Natural killer cell (primary cell): ENCODE measurements at regions not wholly inside any gene's neighbourhood (a gene's known extent, or its start where the extent isn't known, plus 50 kb on each side); places are given as distances from the start of the nearest gene placed in this dataset.

ENCODE experiments used
- ATAC-seq, 3 donors: fragments of 150-1000 bp in 2 of 3; fragments of 200-7000 bp in 1 of 3; cut with Tn5 transposase; 1 replicate in 1 of 3; 2 replicates in 2 of 3; pipeline ENCODE4 v1.10.0; 2021; ENCODE audit warnings: mild to moderate bottlenecking in 2 of 3, moderate library complexity in 2 of 3
- DNase-seq, 2 donors: peaks; one replicate each; pipeline versions ENCODE4 v3.0.0 to v3.0.0-alpha.2; 2013 to 2021; ENCODE audit warnings: mixed read lengths in 1 of 2
- H3K27ac ChIP-seq: one replicate; pipeline ENCODE4 v1.5.1; 2013; ENCODE audit warnings: mild to moderate bottlenecking, low read length
- H3K27me3 ChIP-seq: one replicate; pipeline ENCODE4 v1.6.1; 2013; ENCODE audit warnings: low read length; ENCODE audit not compliant: control insufficient read depth, insufficient read depth
- H3K36me3 ChIP-seq: one replicate; pipeline ENCODE4 v1.6.1; 2013; ENCODE audit warnings: low read length; ENCODE audit not compliant: control insufficient read depth, insufficient read depth
- H3K4me1 ChIP-seq: one replicate; pipeline ENCODE4 v1.6.1; 2013; ENCODE audit warnings: low read length; ENCODE audit not compliant: control insufficient read depth, insufficient read depth
- H3K4me3 ChIP-seq: one replicate; pipeline ENCODE4 v1.5.1; 2013; ENCODE audit warnings: low read length
- H3K9me3 ChIP-seq: one replicate; pipeline ENCODE4 v1.6.1; 2013; ENCODE audit warnings: low read length; ENCODE audit not compliant: control insufficient read depth, insufficient read depth
- H3K27ac Mint-ChIP-seq, 2 donors: one replicate each; pipeline ENCODE4 v1.8.0; 2022; ENCODE audit warnings: mild to moderate bottlenecking in 2 of 2, mixed read lengths in 2 of 2, moderate library complexity in 1 of 2
- H3K27me3 Mint-ChIP-seq, 2 donors: one replicate each; pipeline ENCODE4 v1.8.0; 2022; ENCODE audit warnings: low read depth in 2 of 2, mixed read lengths in 2 of 2
- H3K36me3 Mint-ChIP-seq: one replicate; pipeline ENCODE4 v1.8.0; 2022; ENCODE audit warnings: mixed read lengths
- H3K4me1 Mint-ChIP-seq, 2 donors: one replicate each; pipeline ENCODE4 v1.8.0; 2022; ENCODE audit warnings: mixed read lengths in 2 of 2
- H3K4me3 Mint-ChIP-seq: one replicate; pipeline ENCODE4 v1.8.0; 2022; ENCODE audit warnings: mild to moderate bottlenecking, moderate library complexity, mixed read lengths
- H3K9me3 Mint-ChIP-seq, 2 donors: one replicate each; pipeline ENCODE4 v1.8.0; 2022; ENCODE audit warnings: mixed read lengths in 2 of 2
- WGBS: methylation state at CpG from one replicate; pipeline ENCODE4 v1.1.7; 2013; ENCODE audit warnings: missing lambda C conversion rate; ENCODE audit not compliant: insufficient coverage; 5-methylcytosine and 5-hydroxymethylcytosine counted together
- intact Hi-C: fragments of 100-400 bp; cut with micrococcal nuclease; formaldehyde crosslinking; loops from one replicate; pipeline ENCODE4 v1.14.2; 2022
- TF ChIP-seq, protein P1 (sequence below): fragments of 200-600 bp; IDR thresholded peaks from one replicate; pipeline ENCODE4 v1.8.0; 2022; ENCODE audit warnings: antibody characterized with exemption

DNA sequence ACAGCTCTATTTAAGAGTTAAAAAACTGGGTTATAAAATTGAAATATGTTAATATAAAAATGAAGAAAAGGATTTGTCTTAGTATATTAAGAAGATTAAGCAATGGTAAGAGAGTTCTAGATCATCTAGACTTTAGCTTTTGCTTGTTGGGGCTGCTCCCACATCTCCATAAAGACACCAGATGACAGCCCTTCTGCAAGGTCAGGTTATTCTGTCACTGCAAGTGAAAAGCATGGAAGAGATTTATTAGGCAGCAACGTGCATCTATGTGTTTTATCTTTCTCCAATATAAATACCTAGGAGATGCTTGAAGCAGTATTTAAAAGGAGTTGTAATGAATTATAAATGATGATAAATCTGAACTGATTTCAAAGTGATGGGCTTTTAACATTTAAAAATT, 1560.4 kb downstream of the AMY1C start:
- no peaks in the 10 kb centered on the region for H3K4me1 ChIP-seq
- TF ChIP-seq, protein P1, sequence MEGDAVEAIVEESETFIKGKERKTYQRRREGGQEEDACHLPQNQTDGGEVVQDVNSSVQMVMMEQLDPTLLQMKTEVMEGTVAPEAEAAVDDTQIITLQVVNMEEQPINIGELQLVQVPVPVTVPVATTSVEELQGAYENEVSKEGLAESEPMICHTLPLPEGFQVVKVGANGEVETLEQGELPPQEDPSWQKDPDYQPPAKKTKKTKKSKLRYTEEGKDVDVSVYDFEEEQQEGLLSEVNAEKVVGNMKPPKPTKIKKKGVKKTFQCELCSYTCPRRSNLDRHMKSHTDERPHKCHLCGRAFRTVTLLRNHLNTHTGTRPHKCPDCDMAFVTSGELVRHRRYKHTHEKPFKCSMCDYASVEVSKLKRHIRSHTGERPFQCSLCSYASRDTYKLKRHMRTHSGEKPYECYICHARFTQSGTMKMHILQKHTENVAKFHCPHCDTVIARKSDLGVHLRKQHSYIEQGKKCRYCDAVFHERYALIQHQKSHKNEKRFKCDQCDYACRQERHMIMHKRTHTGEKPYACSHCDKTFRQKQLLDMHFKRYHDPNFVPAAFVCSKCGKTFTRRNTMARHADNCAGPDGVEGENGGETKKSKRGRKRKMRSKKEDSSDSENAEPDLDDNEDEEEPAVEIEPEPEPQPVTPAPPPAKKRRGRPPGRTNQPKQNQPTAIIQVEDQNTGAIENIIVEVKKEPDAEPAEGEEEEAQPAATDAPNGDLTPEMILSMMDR, result no peak
- H3K36me3 Mint-ChIP-seq, result peaks cover 19% of the 10 kb centered on the region
- DNase-seq (no peak), ATAC-seq (no peak)
- peaks cover 9 to 12% of the 10 kb centered on the region in 2 donors for H3K9me3 Mint-ChIP-seq
- H3K4me3 ChIP-seq, result no peak overlapping the region
- no peaks in the 10 kb centered on the region for H3K27me3 ChIP-seq
- no peaks in the 10 kb centered on the region for H3K27me3 Mint-ChIP-seq
- no peak overlapping the region for H3K4me3 Mint-ChIP-seq
- no peak overlapping the region for H3K27ac ChIP-seq
- no CpG with 5 or more reads among the region's 1 CpG for WGBS
- intact Hi-C loops, result no loop called here
- peaks cover 3% of the 10 kb centered on the region for H3K9me3 ChIP-seq
- H3K27ac Mint-ChIP-seq, result no peak overlapping the region
- H3K36me3 ChIP-seq, result no peaks in the 10 kb centered on the region
- H3K4me1 Mint-ChIP-seq, result no peaks in the 10 kb centered on the region

DNA sequence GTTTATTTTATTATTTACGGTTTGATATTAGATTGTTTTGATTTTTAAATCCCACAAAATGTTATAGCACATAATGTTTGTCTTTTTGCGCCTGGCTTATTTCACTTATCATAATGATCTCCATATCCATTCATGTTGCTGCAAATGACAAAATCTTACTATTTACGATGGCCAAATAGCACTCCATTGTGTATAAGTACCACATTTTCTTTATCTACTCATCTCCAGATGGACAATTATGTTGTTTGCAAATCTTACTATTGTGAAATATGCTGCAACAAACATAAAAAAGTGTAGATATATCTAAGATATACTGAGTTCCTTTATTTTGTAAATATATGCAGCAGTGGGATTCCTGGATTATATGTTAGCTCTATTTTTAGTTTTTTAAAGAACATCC, 1568.3 kb downstream of the AMY1C start:
- peaks cover 19 to 27% of the 10 kb centered on the region in 2 donors for H3K9me3 Mint-ChIP-seq
- H3K4me1 Mint-ChIP-seq, result no peaks in the 10 kb centered on the region
- TF ChIP-seq, protein P1, result no peak
- H3K27me3 Mint-ChIP-seq, result no peaks in the 10 kb centered on the region
- H3K4me1 ChIP-seq, result no peaks in the 10 kb centered on the region
- no peak overlapping the region for H3K4me3 ChIP-seq
- no peak overlapping the region for H3K27ac Mint-ChIP-seq
- no peak overlapping the region for H3K4me3 Mint-ChIP-seq
- WGBS, result 90% methylated on average over 2 of the region's 3 CpGs
- no peak overlapping the region for H3K27ac ChIP-seq
- H3K9me3 ChIP-seq, result no peaks in the 10 kb centered on the region
- H3K36me3 ChIP-seq, result no peaks in the 10 kb centered on the region
- peaks cover 18% of the 10 kb centered on the region for H3K36me3 Mint-ChIP-seq
- intact Hi-C loops, result no loop called here
- H3K27me3 ChIP-seq, result no peaks in the 10 kb centered on the region
- ATAC-seq (no peak), DNase-seq (no peak)

DNA sequence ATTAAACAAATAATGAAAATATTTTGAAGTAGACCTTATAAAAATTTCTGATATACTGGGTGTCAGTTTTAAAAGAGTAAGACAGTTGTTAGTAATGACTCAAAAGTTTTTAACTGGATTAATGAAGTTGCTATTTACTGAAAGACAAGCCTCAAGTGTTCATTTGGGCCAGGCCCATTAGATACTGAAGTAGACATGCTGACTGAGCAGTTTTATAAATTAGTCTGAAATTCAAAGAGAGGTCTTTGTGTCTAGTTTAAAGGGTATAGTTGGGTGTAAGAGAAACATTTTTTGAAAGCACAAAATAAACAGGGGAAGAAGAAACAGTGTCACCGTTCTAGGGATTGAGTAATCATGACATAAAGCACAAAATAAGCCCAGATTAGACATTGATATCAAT, 1577.2 kb downstream of the AMY1C start:
- no peaks in the 10 kb centered on the region for H3K27me3 Mint-ChIP-seq
- H3K36me3 Mint-ChIP-seq, result peaks cover 8% of the 10 kb centered on the region
- Histone ChIP-seq H3K4me1 (no peaks in the 10 kb centered on the region), H3K4me3 (no peak overlapping the region), H3K27ac (no peak overlapping the region), H3K9me3 (peaks cover 9% of the 10 kb centered on the region), H3K27me3 (no peaks in the 10 kb centered on the region), H3K36me3 (no peaks in the 10 kb centered on the region)
- TF ChIP-seq, protein P1, result no peak
- intact Hi-C loops, result no loop called here
- H3K4me1 Mint-ChIP-seq, result no peaks in the 10 kb centered on the region
- WGBS, result 75% methylated on average over 1 of the region's 1 CpG
- no peak overlapping the region for H3K27ac Mint-ChIP-seq
- ATAC-seq (no peak), DNase-seq (no peak)
- no peak overlapping the region for H3K4me3 Mint-ChIP-seq
- H3K9me3 Mint-ChIP-seq, result peaks cover 13 to 25% of the 10 kb centered on the region in 2 donors

DNA sequence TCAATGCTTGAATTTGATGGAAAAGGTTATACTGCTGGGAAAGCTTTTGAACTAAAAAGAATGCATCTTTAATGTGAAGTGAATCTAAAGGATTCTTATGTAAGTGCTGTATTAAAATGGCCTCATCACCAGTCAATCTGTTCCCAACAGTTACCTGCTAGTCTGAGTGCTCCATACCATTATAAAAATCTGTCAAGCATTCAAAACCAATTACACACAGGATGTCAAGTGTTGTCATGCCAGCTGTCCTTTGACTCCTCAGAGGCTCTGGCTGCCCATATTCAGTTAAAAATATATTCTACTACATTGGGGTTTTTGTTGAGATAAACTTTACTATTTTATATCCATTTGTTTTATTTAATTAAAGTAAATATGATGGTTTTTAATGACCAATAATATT, 1587.7 kb downstream of the AMY1C start:
- no peak overlapping the region for H3K27ac Mint-ChIP-seq
- H3K36me3 Mint-ChIP-seq, result peaks cover 6% of the 10 kb centered on the region
- H3K4me1 Mint-ChIP-seq, result no peaks in the 10 kb centered on the region

More for the DNA sequence above, 1587.7 kb downstream of the AMY1C start:
- intact Hi-C loops, result no loop called here
- H3K4me1 ChIP-seq, result no peaks in the 10 kb centered on the region
- H3K27me3 ChIP-seq, result no peaks in the 10 kb centered on the region
- DNase-seq (no peak), ATAC-seq (no peak)
- Mint-ChIP-seq H3K27me3 (no peaks in the 10 kb centered on the region), H3K4me3 (no peak overlapping the region), H3K9me3 (peaks cover 5 to 20% of the 10 kb centered on the region in 2 donors)
- H3K27ac ChIP-seq, result no peak overlapping the region
- no peaks in the 10 kb centered on the region for H3K36me3 ChIP-seq
- H3K9me3 ChIP-seq, result no peaks in the 10 kb centered on the region
- TF ChIP-seq, protein P1, result no peak
- no peak overlapping the region for H3K4me3 ChIP-seq
